ENCODE measurements at regions not wholly inside any gene's neighbourhood (a gene's known extent, or its start where the extent isn't known, plus 50 kb on each side); places are given as distances from the start of the nearest gene placed in this dataset.

GRCh38 chr20:56968376-56969048 lies 297.9 kb downstream of the BMP7 start:
- no peaks in the 10 kb centered on the region for H3K36me3 ChIP-seq (ENCODE audit: insufficient read depth, low read length)
- TF ChIP-seq SMC3 (conservative IDR thresholded peaks at IDR 0.05; ENCODE audit: poor library complexity) (no peak), EZH2 (IDR thresholded peaks at IDR 0.05; ENCODE audit: borderline replicate concordance, insufficient read depth, low read length, poor library complexity, severe bottlenecking) (no peak), TAF1 (IDR thresholded peaks at IDR 0.05; ENCODE audit: low read depth) (no peak), REST (IDR thresholded peaks at IDR 0.05; ENCODE audit: borderline replicate concordance) (no peak), MXI1 (conservative IDR thresholded peaks at IDR 0.05; ENCODE audit: poor library complexity, severe bottlenecking) (no peak), EP300 (conservative IDR thresholded peaks at IDR 0.05; ENCODE audit: poor library complexity, severe bottlenecking) (no peak), CTCF (IDR thresholded peaks at IDR 0.05; ENCODE audit: poor library complexity, severe bottlenecking) (no peak), RAD21 (conservative IDR thresholded peaks at IDR 0.05) (no peak), POLR2AphosphoS5 (IDR thresholded peaks at IDR 0.05) (no peak)
- H2AFZ ChIP-seq (ENCODE audit: low read depth, low read length): no peak overlapping the region
- no peak overlapping the region for H3K4me3 ChIP-seq (ENCODE audit: low read length)
- H3K9me3 ChIP-seq (ENCODE audit: low read length): no peaks in the 10 kb centered on the region
- H3K79me2 ChIP-seq (replicated peaks; ENCODE audit: insufficient read depth, low read length): no peaks in the 10 kb centered on the region
- H3K9ac ChIP-seq (ENCODE audit: low read length): no peak overlapping the region
- no peaks in the 10 kb centered on the region for H3F3A ChIP-seq (ENCODE audit: insufficient read depth, low read length, poor library complexity, severe bottlenecking)
- no peak overlapping the region for H3K27ac ChIP-seq (ENCODE audit: low read length)
- no peak overlapping the region for H3K4me2 ChIP-seq (ENCODE audit: low read length)
- no peaks in the 10 kb centered on the region for H3K9me2 ChIP-seq (ENCODE audit: insufficient read depth, low read length)
- H3K27me3 ChIP-seq (ENCODE audit: insufficient read depth, low read depth, low read length): peaks cover 27% of the 10 kb centered on the region
- no peaks in the 10 kb centered on the region for H4K20me1 ChIP-seq (ENCODE audit: insufficient read depth)

GRCh38 chr20:56974499-56975250 lies 291.8 kb downstream of the BMP7 start:
- Histone ChIP-seq H3K9ac (ENCODE audit: low read length) (no peak overlapping the region), H3K4me2 (ENCODE audit: low read length) (no peak overlapping the region), H3F3A (ENCODE audit: insufficient read depth, low read length, poor library complexity, severe bottlenecking) (no peaks in the 10 kb centered on the region), H3K27me3 (ENCODE audit: insufficient read depth, low read depth, low read length) (peaks cover 61% of the 10 kb centered on the region), H4K20me1 (ENCODE audit: insufficient read depth) (no peaks in the 10 kb centered on the region), H3K9me3 (ENCODE audit: low read length) (no peaks in the 10 kb centered on the region), H2AFZ (ENCODE audit: low read depth, low read length) (no peak overlapping the region), H3K4me3 (ENCODE audit: low read length) (no peak overlapping the region), H3K9me2 (ENCODE audit: insufficient read depth, low read length) (no peaks in the 10 kb centered on the region), H3K27ac (ENCODE audit: low read length) (no peak overlapping the region), H3K36me3 (ENCODE audit: insufficient read depth, low read length) (no peaks in the 10 kb centered on the region), H3K79me2 (replicated peaks; ENCODE audit: insufficient read depth, low read length) (no peaks in the 10 kb centered on the region)
- TF ChIP-seq CTCF (IDR thresholded peaks at IDR 0.05; ENCODE audit: poor library complexity, severe bottlenecking) (peak; percentile 61), POLR2AphosphoS5 (IDR thresholded peaks at IDR 0.05) (no peak), EP300 (conservative IDR thresholded peaks at IDR 0.05; ENCODE audit: poor library complexity, severe bottlenecking) (no peak), SMC3 (conservative IDR thresholded peaks at IDR 0.05; ENCODE audit: poor library complexity) (peak; percentile 60), MXI1 (conservative IDR thresholded peaks at IDR 0.05; ENCODE audit: poor library complexity, severe bottlenecking) (no peak), TAF1 (IDR thresholded peaks at IDR 0.05; ENCODE audit: low read depth) (no peak), REST (IDR thresholded peaks at IDR 0.05; ENCODE audit: borderline replicate concordance) (no peak), RAD21 (conservative IDR thresholded peaks at IDR 0.05) (peak; percentile 56), EZH2 (IDR thresholded peaks at IDR 0.05; ENCODE audit: borderline replicate concordance, insufficient read depth, low read length, poor library complexity, severe bottlenecking) (no peak)
